Hypothalamus (tissue), 51 donors: ENCODE measurements at regions not wholly inside any gene's neighbourhood (a gene's known extent, or its start where the extent isn't known, plus 50 kb on each side); places are given as distances from the start of the nearest gene placed in this dataset.

Experiments
- DNase-seq, 51 donors: peaks; one replicate each; lab custom pipeline; 2025; lab: John Stamatoyannopoulos, UW

DNA sequence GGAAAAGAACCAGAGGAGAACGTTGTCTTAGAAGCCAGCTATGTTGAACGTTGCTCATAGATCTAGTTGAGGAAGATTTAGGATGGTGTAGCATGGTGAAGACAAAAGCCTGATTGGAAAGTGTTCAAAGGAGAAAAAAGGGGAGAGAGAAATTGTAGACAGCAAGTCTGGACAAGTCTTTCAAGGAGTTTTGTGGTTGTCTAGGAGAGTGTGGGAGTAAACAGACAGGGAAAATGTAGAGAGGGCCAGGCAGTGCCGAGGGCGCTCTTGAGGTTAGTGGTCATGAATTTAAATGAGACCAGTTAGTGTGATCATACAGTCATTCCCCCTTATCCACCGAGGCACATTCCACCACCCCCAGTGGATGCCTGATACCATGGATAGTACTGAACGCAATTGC, 167.5 kb upstream of the IL12A start:
- DNase-seq = peak in 3 of 51 donors; percentile 18 to 36 (median 32)

DNA sequence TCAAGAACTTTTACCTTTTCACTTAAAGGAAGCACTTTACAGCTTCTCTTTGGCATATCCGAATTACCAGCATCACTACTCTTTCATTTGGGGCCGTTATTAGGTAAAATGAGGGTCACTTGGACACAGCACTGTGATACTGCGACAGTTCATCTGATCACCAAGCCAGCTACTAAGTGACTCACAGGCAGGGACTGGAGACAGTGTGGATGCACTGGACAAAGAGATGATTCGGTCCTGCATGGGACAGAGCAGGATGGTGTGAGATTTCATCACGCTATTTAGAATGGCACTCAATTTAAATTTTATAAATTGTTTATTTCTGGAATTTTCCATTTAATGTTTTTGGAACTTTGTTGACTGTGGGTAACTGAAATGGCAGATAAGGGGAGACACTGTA, 166.9 kb upstream of the IL12A start:
- peak in 1 of 51 donors; percentile 24 for DNase-seq

DNA sequence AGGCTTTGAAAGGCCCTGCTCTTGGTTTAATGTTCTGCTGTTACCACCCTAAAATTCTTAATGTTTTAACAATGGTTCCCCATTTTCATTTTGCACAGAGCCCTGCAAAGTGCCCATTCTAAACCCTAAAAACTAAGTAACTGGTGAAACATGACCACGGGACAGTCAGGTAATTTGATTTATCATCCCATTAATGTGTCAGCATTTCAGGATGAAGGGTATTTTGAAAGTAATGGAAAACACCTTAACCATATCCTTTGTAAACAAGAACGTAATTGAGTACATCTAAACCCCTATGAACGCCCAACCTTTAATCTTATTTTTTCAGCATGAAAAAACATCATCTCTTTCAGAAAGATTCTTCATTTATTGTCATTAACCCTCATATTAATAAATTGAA, 164.9 kb upstream of the IL12A start:
- no peak for DNase-seq

DNA sequence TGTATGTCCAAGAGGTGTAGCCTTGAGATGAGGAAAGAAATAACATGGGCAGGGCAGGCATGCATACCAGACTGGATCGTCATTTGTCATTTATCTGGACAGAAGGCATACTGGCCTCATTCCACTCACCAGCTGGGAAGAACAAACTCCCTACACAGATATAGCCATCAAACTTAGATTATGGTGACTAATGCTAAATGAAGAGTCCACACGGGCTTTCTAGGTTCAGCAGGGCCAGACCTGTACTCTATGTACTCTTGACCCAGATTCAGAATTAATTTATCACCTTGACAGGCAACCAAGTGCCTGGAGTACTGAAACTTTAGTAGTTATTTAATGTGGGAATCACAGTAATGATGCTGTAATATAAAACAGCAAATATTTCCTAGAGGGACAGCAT, 164.3 kb upstream of the IL12A start:
- no peak for DNase-seq

DNA sequence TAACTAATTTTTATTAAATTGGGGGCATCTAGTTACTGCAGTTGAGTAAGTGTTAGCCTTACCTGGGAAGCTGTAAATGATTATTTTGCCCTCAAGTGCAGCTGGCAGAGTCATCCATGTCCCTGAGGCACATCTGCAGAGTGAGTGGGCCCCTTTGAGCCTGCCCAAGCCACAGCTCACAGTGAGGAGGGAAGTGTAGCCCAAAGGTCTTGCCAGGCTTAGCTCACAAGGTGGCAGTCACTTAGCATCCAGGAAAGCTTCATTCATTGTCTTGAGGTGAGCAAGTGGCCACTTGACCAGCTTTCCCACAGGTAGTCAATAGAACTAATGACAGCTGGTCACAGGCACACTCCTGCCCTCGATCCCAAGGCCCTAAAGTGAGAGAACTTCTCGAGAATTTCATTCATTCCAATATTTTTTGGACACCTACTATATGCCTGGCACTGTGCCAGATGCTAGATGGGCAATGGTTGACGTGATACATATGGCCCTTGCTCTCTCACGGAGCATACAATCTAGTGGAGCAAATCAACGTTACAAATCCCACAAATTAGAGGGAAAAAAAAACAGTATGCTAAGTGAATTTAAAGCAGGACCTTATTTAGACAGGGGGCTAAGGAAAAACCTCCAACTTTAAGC, 163.3 kb upstream of the IL12A start:
- no peak for DNase-seq

DNA sequence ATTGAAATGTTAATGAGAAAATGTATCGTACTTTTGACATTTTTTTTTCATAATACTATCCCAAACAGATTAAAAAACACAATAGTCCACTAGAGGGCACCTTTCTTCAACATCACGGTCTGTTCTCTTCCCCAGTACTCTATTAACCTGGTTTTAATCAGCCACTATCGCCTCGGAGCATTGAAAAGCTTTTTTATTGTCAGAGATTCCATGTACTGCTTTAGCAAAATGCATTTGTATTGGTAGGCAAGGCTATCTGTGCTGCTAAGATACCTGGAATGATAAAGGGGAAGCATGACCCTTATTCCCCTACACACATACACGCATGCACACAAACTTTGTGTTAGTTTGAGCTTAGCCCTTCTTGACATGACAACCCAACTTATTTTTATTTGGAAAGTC, 160.1 kb upstream of the IL12A start:
- DNase-seq = peak in 2 of 51 donors; percentile 25 to 66

DNA sequence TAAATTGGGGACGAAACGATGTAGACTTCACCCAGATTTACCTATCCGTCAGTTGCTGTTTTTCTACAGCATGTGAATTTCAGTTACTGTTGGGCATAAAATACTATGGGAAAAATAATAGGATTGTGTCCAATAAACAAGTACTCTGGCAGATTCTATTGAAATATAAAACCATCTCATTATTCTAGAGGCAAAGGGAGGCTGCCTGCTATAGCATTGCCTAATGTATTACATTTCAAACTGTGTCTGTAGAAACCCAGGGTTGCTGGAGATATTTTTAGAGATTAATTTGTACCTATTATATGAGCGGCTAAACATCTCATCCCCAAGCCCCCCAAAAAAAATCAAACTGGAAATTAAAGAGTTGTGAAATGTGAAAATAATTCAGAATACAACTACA, 159.6 kb upstream of the IL12A start:
- DNase-seq = no peak

DNA sequence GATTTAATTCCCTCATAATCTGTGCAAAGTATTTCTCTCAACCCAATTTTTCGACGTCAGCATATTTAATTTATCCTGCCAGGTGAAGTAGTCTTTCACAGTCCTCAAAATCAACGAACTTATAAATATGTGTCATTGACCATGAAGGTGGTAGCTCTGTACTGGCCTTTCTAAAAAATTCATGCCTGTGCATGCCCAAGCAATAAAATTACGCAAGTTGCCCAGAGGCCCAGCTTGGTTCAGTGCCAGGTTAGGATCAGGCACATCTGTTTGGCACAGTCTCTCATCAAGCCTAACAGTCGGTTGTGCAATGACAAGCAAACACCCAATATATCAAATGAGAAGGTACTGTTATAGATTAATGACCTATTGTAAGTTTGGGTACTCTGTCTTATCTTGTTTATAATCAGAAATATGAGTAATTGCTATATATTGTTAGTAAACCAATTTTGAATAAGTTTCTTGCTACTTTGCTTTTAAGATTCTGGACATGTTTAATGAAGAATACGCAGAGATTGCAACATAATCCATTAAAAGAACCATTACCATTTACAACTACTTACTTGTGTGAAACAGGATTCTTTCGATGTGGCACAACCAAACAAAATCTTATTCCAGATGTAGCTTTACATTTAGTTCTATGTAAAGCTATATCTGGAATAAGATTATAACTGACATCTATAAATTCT, 159.0 kb upstream of the IL12A start:
- DNase-seq = peak in 18 of 51 donors; percentile 13 to 57 (median 31)

DNA sequence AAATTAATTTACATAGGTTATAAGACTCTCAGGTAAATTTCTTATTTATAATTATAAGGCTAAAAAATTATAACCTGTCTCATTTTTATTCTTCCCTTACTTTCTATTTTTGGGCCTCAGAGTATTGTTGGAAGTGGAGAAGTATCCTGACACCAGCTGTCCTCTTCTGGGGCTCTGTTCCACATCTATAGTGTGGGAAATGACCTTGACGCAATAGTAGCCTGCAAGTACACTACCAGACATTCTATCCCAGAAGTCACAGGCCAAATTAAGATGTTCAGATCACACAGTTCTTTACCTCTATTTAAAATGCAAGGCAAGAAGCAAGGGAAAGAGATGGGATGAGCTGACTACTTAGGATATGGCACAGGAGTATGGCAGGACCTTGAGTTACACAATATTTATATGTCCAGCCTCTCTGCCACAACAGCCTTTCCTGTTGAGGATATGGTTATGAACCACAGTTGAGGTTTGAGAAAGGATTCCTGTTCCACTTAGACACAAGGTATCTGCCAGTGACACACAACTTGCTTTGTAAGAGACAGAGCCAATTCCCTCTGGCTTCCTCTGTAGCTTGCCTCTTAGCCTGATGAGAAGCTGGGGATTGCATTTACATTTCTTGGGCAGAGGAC, 158.0 kb upstream of the IL12A start:
- DNase-seq = no peak

DNA sequence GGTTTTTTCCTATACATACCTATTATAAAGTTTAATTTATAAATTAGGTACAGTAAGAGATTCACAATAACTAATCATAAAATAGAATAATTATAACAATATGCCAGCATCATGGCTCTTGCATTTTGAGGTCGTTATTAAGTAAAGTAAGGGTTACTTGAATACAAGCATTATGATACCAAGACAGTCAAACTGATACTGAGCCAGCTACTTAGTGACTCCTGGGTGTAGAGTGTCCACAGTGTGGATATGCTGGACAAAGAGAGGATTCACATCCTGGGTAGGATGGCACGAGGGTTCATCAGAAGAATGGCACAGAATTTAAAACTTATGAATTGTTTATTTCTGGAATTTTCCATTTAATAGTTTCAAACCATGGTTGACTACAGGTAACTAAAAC, 157.2 kb upstream of the IL12A start:
- DNase-seq = no peak

DNA sequence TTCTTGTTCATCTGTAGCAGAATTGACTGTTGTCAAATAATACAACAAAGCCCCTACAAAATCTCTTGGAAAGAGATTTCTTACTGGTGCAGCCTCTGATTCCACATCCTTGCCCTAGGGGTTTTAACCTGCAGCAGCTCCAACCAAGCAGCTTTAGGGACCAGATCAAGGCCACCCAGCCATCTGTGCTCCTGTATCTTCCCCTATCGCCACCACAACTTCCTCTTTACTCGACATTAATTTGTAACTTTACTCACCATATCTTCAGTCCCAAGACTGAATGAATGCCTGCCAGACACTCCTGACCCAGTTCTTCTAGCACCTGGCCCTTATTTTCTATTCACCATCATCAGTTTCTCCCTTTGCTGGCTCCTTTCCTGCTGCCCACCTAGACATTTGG, 156.6 kb upstream of the IL12A start:
- no peak for DNase-seq

DNA sequence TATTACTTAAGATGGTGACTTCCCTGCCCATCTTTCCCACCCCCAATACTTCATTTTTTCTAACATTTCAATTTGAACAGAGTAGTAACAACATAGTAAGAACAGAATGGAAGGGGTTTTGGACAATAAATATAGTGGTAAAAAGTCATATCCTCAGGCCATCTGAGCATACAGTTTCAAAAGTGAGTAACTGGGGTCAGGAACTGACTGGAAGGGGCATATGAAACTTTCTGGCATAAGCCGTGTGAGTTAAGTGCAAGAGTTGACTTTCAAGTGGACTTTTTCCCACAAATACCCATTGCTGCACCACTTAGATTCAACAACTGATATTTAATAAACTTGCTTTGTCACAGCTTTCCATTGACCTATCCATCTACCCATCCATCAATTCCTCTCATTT, 153.5 kb upstream of the IL12A start:
- DNase-seq = no peak

DNA sequence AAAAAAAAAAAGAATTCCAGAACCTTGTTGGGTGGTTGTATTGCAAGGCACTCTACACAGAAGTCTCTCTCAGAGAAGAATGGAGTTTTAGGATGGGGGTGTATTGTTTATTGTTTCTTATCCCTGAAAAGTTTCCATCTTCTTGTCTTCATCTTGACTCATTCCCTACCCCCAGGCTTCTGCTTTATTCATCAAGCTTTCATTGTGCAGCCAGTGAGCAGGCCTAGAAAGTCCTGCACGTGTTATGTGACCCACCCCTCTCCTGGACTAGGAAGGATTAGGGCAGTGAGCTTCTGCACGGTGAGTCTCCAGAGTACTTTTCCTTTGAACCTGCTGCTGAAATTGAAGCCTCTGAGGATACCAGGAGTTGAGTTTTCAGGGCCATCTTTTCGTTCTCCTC, 150.9 kb upstream of the IL12A start:
- DNase-seq = peak in 1 of 51 donors; percentile 14

DNA sequence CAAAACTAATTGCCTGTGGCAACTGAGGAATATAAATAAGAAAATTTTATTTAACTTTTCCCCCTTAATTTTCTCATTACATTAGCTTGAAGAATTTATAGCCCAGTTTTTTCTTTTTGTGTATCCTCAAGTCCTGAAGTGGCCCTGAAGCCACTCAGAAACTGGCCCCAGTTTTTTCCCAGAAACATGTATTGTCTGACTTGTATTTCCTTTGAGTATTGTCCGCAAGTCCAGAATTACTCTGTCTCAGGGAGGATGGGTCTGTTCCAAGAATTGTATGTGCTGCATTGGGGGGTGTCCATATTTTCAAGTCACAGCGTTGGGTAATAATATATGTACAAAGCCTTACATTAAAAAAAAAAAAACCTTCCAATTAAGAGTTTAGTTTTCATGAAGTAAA, 149.7 kb upstream of the IL12A start:
- DNase-seq = no peak

DNA sequence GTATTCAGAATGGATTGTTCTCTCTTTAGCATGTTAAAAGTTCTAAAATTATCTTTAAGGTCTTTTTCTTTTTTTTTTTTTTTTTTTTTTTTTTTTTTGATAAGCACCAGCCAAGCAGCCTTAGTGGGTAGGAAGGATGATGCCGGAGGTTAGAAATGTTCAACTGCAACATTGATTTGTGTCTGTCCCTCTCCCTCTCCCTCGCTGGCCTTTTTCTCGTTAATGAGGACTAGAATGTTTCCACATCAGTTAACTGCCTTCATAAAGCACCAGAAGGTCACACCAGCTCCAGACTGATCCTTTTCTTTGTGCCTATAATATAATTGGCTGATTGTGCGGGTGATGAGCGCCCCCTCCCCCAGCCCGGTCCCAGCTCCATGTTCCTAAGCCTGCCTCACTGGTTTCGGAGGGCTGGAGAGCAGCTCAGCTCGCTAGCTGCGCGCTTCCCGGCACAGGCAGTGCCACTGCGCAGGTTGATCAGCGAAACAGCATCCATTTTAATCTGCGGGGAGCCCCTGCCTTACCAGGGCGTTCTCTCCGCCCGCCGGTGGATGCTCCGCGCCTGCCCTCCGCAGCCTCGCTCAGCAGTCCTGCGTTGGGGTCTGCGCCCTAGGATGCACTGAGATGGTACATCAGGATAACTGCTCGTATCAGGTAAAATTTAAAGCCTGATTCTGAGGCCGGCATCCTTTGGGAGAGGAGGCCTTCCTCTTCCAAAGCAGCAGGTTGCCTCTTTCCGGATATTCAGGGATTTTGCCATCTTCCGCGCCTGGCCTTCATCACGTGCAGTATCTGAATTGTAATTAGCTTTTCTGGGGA, 148.9 kb upstream of the IL12A start, which contains the start of gene SCHIP1:
Gene SCHIP1 (plus strand): TSS at position 301 of the 819 bp plus-strand sequence.
- peak; percentile 16 to 94 (median 77) for DNase-seq

DNA sequence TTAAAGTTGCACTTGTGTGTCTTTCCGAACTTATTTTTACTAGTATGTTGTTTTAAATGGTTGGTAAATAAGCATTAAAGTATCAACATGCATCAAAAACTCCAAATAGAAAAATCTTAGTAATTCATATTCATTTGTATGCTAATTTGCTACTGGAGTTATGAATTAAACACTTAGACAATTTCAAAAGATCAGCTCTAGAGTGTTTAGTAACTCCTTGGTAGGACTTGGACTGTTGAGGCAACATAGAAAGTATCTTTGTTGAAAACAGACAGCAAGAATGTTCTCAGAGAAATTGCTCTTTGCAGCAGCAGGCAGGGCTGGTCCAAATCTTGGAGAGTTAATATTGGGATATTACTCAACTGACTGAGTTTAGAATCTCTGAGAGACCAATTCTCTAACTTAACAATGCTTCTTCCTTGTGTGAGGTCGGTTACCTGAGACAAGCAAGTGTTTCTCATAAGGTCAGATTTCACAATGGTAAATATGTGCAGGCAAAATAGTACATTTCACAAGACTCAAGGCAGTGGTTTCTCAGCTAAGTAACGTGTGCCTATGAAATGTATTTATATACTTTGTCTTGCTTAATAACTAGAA, 147.8 kb upstream of the IL12A start:
- DNase-seq = peak in 1 of 51 donors; percentile 71

DNA sequence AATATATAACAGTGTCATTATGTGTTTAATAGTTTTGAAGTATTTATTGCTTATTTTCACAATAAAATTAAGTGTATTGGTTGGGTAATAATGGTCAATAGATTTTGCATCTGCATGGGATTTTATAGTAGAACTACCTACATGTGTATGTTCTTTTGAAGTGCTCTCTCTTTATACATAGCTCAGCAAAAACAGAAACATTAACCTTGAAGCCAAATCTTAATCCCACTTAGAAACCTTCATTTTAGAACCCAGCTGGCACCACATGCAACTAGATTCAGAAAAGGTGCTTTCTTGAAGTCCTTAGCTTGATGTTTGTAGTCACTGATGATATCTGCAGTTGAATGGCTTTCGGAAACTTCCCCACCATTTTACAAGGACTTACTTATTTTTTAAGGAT, 146.9 kb upstream of the IL12A start:
- DNase-seq = peak in 1 of 51 donors; percentile 19

DNA sequence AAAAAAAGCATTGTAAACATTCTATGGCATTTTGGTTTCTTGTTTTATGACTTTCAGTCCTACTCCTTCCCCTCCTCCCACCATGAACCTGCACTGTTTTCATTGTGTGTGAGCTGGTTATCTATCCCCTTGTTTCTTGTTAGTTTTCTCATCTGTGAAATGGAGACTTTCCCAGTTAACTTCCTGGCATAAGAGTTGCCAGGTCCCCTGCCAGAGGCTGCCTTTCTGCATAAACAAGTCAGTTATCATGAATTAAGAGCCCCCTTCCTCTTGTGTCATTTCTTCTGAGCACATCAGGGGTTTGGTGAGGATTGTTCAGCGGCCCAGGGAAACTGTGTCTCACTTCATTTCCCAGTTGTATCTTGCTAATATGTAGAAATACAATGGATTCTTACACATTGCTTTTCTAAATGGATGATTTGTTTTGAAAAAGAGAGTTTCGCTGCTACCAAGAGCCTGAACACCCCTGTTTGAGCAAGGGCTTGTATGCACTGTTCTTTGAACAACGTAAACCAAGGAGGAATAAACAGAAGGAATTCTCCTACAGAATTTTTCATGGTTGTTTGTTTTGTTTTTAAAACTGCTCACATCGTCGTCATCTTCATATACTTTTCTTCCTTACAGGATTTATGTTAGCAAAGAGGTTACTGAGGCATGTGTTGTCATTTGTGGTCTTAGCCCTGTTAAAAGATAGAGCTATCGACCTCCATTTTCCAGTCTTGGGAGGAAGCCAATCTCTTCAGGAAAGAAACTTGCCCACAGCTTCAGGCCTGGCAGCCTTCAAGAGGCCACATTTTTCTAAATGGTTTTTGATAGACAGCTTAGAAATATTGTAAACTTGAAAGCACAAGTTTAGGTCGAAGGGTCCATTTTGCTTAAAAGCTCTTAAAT, 144.6 kb upstream of the IL12A start:
- peak in 2 of 51 donors; percentile 25 to 62 for DNase-seq

DNA sequence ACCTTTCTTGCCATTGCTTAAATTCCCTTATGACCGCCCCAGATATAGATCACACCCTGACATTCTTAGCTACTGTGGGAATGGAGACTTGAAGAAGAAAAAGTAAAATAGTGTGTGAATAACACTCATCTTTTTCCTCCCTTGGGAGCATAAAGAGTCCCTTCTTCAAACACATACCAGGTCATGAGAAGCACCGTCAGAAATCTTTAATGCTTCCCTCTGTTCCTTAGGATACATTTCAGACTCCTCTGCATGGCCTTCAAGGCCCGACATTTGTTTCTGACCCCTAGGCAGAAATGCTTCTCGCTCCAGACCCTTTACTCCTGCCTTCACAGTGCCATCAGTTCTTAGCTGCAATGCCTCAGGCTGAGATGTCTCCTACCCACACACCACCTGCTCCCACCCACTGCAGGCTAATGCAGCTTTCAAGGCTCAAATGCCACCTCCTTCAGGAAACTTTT, 143.8 kb upstream of the IL12A start:
- peak in 1 of 51 donors; percentile 32 for DNase-seq
